ENCODE measurements at regions not wholly inside any gene's neighbourhood (a gene's known extent, or its start where the extent isn't known, plus 50 kb on each side); places are given as distances from the start of the nearest gene placed in this dataset.

GRCh38 chr10:44458671-44459413, 73.9 kb upstream of the CXCL12 start:
- DNase-seq (ENCODE audit: low spot score) (no peak), ATAC-seq (ENCODE audit: low FRiP score) (no peak)
- TF ChIP-seq CTCF (IDR thresholded peaks at IDR 0.05), result no peak

GRCh38 chr10:44459671-44460070, 74.8 kb upstream of the CXCL12 start:
- DNase-seq (ENCODE audit: low spot score) (no peak), ATAC-seq (ENCODE audit: low FRiP score) (no peak)
- TF ChIP-seq CTCF (IDR thresholded peaks at IDR 0.05), result no peak

GRCh38 chr10:44460416-44460815, 75.5 kb upstream of the CXCL12 start:
- DNase-seq (ENCODE audit: low spot score), result no peak
- TF ChIP-seq CTCF (IDR thresholded peaks at IDR 0.05), result no peak
- ATAC-seq (ENCODE audit: low FRiP score), result no peak

GRCh38 chr10:44462338-44462914, 77.5 kb upstream of the CXCL12 start:
- no peak for DNase-seq (ENCODE audit: low spot score)
- no peak for ATAC-seq (ENCODE audit: low FRiP score)
- no peak for TF ChIP-seq CTCF (IDR thresholded peaks at IDR 0.05)

GRCh38 chr10:44463511-44464121, 78.7 kb upstream of the CXCL12 start:
- no peak for ATAC-seq (ENCODE audit: low FRiP score)
- DNase-seq (ENCODE audit: low spot score), result no peak
- TF ChIP-seq CTCF (IDR thresholded peaks at IDR 0.05), result no peak

GRCh38 chr10:44464503-44464902, 79.6 kb upstream of the CXCL12 start:
- no peak for DNase-seq (ENCODE audit: low spot score)
- no peak for ATAC-seq (ENCODE audit: low FRiP score)
- TF ChIP-seq CTCF (IDR thresholded peaks at IDR 0.05), result no peak
